ENCODE measurements at regions not wholly inside any gene's neighbourhood (a gene's known extent, or its start where the extent isn't known, plus 50 kb on each side); places are given as distances from the start of the nearest gene placed in this dataset.
A peak's percentile ranks its signal among the peaks of the same experiment; 100 is the strongest.
"Not testable (repeated sequence)": the region's sequence is repeated elsewhere in the genome, so short reads cannot be mapped to it uniquely, and the experiment has no call there.

- DNase-seq: no peak
Measured at GRCh38 chr2:129828792-129829191, 150.7 kb upstream of the RAB6C start.

GRCh38 chr2:129829588-129829987, 149.9 kb upstream of the RAB6C start:
- DNase-seq: no peak

DNA sequence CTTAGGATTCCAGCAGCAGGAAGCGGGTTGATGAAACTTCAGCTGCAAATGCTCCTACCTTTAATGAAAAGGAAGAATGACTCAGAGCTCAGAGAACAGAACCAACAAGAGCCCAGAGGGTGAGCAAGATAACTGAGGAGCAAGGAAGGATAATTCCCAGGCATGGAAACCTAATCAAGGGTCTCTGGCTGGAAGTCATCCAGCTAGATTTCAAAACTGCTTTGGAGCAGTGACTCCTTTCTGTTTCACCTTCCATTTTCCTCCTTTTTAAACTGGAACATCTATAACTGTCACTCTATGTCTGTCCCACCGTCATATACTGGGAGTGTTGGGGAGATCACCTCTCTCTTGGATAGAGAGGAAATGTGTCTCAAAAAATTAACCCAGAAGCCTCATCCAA, 148.4 kb upstream of the RAB6C start:
- DNase-seq: no peak

DNA sequence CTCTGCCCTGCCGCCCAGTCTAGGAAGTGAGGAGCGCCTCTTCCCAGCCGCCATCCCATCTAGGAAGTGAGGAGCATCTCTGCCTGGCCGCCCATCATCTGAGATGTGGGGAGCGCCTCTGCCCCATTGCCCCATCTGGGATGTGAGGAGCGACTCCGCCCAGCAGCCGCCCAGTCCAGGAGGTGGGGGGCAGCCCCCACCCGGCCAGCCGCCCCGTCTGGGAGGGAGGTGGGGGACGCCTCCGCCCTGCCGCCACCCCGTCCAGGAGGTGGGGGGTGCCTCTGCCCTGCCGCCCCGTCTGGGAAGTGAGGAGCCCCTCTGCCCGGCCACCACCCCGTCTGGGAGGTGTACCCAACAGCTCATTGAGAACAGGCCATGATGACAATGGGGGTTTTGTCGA, 146.0 kb upstream of the RAB6C start:
- not testable (repeated sequence) for DNase-seq

DNA sequence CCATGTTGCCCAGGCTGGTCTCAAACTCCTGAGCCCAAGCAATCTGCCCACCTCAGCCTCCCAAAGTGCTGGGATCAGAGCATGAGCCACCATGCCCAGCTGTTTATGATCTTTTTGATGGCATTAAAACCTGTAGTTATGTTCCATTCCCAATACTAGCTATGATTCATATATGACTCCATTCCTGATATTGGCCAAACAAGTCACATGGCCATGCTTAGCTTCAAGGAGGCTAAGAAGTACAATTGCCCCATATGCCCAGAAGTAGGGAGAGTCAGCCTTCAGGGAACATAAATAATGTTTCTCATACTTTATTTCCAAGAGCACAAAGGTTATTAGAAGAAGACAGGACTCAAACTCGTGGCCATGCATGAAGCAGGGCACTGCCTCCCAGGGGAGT, 132.4 kb upstream of the RAB6C start:
- DNase-seq: no peak

- DNase-seq: peak; percentile 51
Measured at GRCh38 chr2:129849559-129850160, 129.8 kb upstream of the RAB6C start.

DNA sequence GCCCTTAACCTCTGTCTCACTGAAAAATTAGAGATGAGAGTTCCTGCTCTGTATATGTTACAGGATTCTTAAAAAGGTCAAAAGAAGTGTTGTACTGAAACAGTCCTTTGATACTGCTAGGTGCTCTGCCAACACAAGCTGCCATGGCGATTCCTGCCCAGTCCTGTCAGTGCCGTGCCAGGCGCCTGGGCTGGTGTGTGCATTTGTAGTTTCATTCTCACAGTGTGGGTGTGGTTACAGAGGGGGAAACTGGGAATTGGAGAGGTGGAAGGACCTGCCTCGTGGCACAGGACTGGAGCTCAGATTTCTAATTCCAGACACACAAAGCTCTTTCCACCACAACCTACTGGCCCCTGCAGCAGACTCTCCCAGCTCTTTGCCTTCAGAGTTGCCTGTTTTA, 122.3 kb upstream of the RAB6C start:
- DNase-seq: no peak

- no peak for DNase-seq
Measured at GRCh38 chr2:129859175-129859574, 120.3 kb upstream of the RAB6C start.

DNA sequence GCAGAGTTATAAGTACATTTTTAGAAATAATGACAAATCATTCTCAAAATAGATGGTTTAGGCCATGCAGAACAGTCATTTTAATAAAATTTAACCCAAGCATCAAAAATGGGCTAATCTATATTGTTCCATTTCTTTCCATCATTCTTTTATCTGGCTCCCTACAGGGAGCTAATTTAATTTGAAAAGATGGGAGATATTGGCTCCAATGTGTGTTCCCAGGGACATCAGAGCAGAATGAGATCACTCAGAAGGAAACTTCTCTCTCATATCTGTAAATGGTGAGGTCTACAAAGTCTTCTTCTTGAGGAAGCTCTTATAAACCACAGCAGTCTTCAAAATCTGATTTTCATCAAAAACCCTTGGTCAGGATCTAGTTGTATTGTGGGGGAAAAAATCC, 119.4 kb upstream of the RAB6C start:
- no peak for DNase-seq

DNA sequence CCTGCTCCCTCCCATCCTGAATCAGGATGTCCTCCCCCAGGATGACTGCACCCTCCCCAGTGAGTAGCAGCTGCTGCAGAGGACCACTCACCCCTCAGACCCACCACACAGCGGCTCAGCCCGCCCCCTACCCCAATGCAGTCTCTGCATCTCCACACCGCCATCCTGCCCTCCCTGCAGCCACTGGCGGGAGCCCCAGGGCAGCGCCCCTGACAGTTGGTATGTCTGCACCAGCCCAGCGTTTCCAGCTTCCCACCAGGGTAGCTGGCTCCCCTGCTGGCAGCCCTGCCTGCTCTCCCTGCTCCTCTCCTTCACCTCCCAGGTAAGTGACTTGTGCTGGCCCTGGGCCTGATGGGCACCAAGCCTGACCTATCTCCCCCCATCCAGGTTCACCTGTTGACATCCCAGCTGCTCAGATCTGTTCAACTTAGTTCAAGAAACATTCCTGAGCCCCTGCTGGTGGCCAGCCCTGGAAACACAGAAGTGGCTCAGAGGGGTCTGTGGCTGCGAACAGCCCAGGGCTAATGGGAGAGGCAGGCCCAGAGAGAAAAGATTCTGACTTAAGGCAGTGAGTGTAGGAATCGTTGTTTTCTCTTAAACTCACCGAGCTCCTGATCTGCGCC, 117.7 kb upstream of the RAB6C start:
- DNase-seq: no peak

DNA sequence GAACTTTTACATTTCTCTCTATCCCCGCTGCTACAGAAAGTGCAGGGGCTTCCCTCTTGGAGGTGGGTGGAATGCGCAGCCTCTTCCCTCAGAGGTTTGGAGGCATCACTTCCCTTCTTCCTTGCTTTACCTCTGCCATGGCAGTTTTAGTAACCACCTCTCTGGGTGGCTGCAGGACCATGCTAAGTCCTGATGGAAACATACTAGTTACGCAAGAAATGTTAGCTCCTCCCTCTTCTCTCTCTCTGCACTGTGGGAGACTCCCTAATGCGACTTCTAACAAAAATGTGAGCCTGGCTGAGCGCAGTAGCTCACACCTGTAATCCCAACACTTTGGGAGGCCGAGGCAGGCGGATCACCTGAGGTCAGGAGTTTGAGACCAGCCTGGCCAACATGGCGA, 116.8 kb upstream of the RAB6C start:
- no peak for DNase-seq

GRCh38 chr2:129863350-129863749, 116.1 kb upstream of the RAB6C start:
- DNase-seq: no peak

- no peak for DNase-seq
Measured at GRCh38 chr2:129864719-129865118, 114.7 kb upstream of the RAB6C start.

GRCh38 chr2:129865976-129866375, 113.5 kb upstream of the RAB6C start:
- DNase-seq: no peak

GRCh38 chr2:129866391-129866790, 113.1 kb upstream of the RAB6C start:
- no peak for DNase-seq

DNA sequence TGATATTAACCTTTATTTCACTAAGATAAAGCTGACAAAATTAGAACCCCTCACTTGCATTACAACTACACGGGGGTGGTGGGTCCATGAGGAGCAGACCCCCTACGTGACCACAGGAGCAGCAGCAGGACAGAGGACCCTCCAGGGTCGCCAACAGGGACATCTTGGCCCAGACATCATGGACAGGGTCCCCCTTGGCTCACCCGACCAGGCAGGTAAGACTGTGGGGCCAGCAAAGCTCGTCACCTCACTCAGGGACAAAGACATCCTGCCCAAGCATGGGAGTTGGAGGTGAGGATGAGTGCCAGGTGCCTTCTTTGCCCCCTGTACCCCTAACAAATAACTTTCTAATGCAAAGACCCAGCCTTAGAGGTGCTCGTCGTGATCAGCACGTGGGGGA, 111.3 kb upstream of the RAB6C start:
- no peak for DNase-seq

- no peak for DNase-seq
Measured at GRCh38 chr2:129870685-129871241, 108.7 kb upstream of the RAB6C start.

DNA sequence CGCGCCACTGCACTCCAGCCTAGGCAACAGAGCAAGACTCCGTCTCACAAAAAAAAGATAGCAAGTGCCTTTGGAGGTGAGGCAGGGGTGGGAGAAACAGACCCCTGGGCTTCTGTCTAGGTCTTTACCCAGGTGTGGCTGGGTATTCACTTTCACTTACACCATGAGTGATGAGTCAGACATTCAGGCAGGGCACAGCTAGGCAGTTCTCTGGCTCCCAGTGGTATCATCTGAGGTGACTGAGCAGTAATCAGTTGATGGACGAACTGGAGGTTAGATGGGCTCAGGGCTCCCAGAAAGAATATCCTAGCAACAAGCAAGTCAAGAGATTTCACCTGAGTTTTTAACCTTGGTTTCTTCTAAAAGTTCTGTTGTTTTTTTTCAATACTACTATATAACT, 107.0 kb upstream of the RAB6C start:
- DNase-seq: no peak

GRCh38 chr2:129876541-129876940, 102.9 kb upstream of the RAB6C start:
- no peak for DNase-seq

- DNase-seq: peak; percentile 77
Measured at GRCh38 chr2:129877289-129877741, 102.2 kb upstream of the RAB6C start.

- peak; percentile 33 for DNase-seq
Measured at GRCh38 chr2:129877795-129878775, 101.4 kb upstream of the RAB6C start.

DNA sequence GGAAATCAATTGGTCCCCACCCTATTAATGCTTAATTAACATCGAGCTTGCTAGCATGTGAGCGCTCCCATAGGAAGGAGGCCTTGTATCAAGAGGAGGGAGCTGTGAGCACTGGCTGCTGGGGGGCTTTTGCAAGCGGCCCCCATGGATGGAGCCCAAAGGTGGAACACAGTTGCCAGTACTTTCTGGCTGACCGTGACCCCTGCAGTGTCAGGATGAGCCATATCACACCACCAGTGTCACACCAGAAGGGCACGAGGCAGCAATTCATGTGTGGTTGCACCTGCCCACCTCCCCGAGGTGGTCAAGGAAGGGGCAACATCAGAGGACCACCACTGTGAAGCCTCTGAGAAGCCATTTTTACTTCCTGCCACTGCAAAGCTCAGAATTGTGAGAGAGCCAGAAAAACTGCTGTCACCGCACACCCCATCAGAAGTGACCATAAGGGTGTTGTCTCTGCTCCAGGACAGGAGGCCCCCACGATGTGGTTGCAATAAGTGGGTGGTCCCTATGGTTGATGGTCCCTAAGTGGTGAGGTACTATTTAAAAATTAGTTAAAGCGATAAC, 99.8 kb upstream of the RAB6C start:
- DNase-seq: no peak

DNA sequence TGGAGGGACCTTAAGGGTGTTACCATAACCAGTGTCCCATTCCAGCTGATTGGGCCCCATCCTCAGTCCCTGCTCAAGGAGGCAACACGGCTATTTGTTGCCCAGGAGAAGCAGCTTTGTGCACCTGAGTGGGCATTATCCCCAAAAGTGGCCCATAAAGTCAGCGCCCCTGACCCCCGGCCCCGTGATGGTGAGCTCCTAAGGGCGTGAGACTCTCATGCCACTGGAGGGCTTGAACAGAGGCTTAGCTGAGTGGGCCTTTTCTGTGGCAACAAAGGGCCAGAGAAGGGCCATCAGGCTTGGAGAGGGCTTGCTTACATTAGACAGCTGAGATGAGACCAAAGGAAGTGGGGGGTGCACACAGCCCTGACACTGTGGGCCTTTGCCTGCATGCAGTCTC, 99.2 kb upstream of the RAB6C start:
- no peak for DNase-seq

Measured in DMS79 (cell line).